ENCODE measurements at regions not wholly inside any gene's neighbourhood (a gene's known extent, or its start where the extent isn't known, plus 50 kb on each side); places are given as distances from the start of the nearest gene placed in this dataset.

GRCh38 chr20:52076164-52076563, 115.4 kb downstream of the ZFP64 start:
- TF ChIP-seq, protein P1, sequence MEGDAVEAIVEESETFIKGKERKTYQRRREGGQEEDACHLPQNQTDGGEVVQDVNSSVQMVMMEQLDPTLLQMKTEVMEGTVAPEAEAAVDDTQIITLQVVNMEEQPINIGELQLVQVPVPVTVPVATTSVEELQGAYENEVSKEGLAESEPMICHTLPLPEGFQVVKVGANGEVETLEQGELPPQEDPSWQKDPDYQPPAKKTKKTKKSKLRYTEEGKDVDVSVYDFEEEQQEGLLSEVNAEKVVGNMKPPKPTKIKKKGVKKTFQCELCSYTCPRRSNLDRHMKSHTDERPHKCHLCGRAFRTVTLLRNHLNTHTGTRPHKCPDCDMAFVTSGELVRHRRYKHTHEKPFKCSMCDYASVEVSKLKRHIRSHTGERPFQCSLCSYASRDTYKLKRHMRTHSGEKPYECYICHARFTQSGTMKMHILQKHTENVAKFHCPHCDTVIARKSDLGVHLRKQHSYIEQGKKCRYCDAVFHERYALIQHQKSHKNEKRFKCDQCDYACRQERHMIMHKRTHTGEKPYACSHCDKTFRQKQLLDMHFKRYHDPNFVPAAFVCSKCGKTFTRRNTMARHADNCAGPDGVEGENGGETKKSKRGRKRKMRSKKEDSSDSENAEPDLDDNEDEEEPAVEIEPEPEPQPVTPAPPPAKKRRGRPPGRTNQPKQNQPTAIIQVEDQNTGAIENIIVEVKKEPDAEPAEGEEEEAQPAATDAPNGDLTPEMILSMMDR (IDR thresholded peaks at IDR 0.05; ENCODE audit: low read depth, low read length, poor library complexity, severe bottlenecking) = no peak
- TF ChIP-seq EZH2phosphoT487 (IDR thresholded peaks at IDR 0.05; ENCODE audit: borderline replicate concordance, low read length) = no peak
